Nephron progenitor cell (in vitro differentiated cells): ENCODE measurements at regions not wholly inside any gene's neighbourhood (a gene's known extent, or its start where the extent isn't known, plus 50 kb on each side); places are given as distances from the start of the nearest gene placed in this dataset.

Source experiments
- DNase-seq: peaks from one replicate; pipeline ENCODE4 v3.0.0; 2021
- H3K27ac Mint-ChIP-seq: 2 replicates; pipeline ENCODE4 v1.8.0; 2021; ENCODE audit warnings: mild to moderate bottlenecking, moderate library complexity, mixed read lengths
- H3K27me3 Mint-ChIP-seq: 2 replicates; pipeline ENCODE4 v1.8.0; 2021; ENCODE audit warnings: mild to moderate bottlenecking, low read depth, mixed read lengths; ENCODE audit not compliant: poor library complexity
- H3K36me3 Mint-ChIP-seq: 2 replicates; pipeline ENCODE4 v1.8.0; 2021; ENCODE audit warnings: low read depth, mixed read lengths
- H3K4me1 Mint-ChIP-seq: 2 replicates; pipeline ENCODE4 v1.8.0; 2021; ENCODE audit warnings: mixed read lengths
- H3K4me3 Mint-ChIP-seq: 2 replicates; pipeline ENCODE4 v1.8.0; 2021; ENCODE audit warnings: mild to moderate bottlenecking, moderate library complexity, mixed read lengths
- H3K9me3 Mint-ChIP-seq: 2 replicates; pipeline ENCODE4 v1.8.0; 2021; ENCODE audit warnings: mild to moderate bottlenecking, moderate library complexity, mixed read lengths
- CTCF ChIP-seq: fragments of 200-600 bp; sonication (generic); IDR thresholded peaks from 2 replicates; pipeline ENCODE4 v1.5.0; 2021; ENCODE audit warnings: antibody characterized with exemption

- no peak for TF ChIP-seq CTCF
- peaks cover 18% of the 10 kb centered on the region for H3K9me3 Mint-ChIP-seq
- DNase-seq, result no peak
- H3K4me1 Mint-ChIP-seq, result peaks cover 3% of the 10 kb centered on the region
- H3K27me3 Mint-ChIP-seq, result peaks cover 11% of the 10 kb centered on the region
- H3K4me3 Mint-ChIP-seq, result no peak overlapping the region
- no peak overlapping the region for H3K27ac Mint-ChIP-seq
- H3K36me3 Mint-ChIP-seq, result no peaks in the 10 kb centered on the region
Observed at GRCh38 chr2:12052796-12053195, 306.4 kb downstream of the LPIN1 start.

GRCh38 chr2:12054956-12055618 lies 308.7 kb downstream of the LPIN1 start:
- no peak overlapping the region for H3K4me3 Mint-ChIP-seq

GRCh38 chr2:12057436-12058166 lies 311.2 kb downstream of the LPIN1 start:
- DNase-seq, result no peak
- H3K27ac Mint-ChIP-seq, result no peak overlapping the region
- no peak overlapping the region for H3K4me3 Mint-ChIP-seq
- peaks cover 15% of the 10 kb centered on the region for H3K27me3 Mint-ChIP-seq
- peaks cover 33% of the 10 kb centered on the region for H3K4me1 Mint-ChIP-seq
- H3K36me3 Mint-ChIP-seq, result no peaks in the 10 kb centered on the region
- no peak for TF ChIP-seq CTCF
- H3K9me3 Mint-ChIP-seq, result peaks cover 17% of the 10 kb centered on the region

More at GRCh38 chr2:12054956-12055618, 308.7 kb downstream of the LPIN1 start:
- Mint-ChIP-seq H3K27ac (no peak overlapping the region), H3K9me3 (peaks cover 18% of the 10 kb centered on the region), H3K4me1 (peaks cover 14% of the 10 kb centered on the region), H3K27me3 (peaks cover 11% of the 10 kb centered on the region), H3K36me3 (no peaks in the 10 kb centered on the region)
- DNase-seq, result no peak
- no peak for TF ChIP-seq CTCF

- H3K27ac Mint-ChIP-seq, result no peak overlapping the region
- no peak for DNase-seq
Observed at GRCh38 chr2:12059616-12060441, 313.4 kb downstream of the LPIN1 start.

DNA sequence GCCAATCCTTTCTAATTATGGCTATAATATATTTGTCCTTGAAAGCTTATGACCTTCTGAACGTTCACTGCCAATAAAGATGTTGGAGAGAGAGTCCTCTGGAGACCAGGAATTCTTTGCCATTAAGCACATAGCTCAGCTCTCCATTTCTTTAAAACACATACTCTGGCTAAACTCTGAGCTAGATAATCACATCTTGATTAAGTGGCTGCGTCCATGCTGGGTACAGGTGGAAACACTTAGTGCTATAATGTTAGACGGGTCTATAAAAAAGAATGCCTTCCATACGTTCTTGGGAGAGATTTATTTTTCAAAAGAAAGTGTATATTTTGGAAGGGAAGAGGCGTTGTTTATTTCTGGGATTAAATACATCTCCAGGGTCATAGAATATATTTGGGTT lies 314.5 kb downstream of the LPIN1 start:
- Mint-ChIP-seq H3K4me3 (no peak overlapping the region), H3K9me3 (peaks cover 3% of the 10 kb centered on the region), H3K36me3 (no peaks in the 10 kb centered on the region), H3K27ac (no peak overlapping the region), H3K27me3 (peaks cover 16% of the 10 kb centered on the region), H3K4me1 (peaks cover 33% of the 10 kb centered on the region)
- no peak for TF ChIP-seq CTCF
- no peak for DNase-seq

More at GRCh38 chr2:12059616-12060441, 313.4 kb downstream of the LPIN1 start:
- Mint-ChIP-seq H3K4me3 (peak overlapping the region; percentile 14), H3K36me3 (no peaks in the 10 kb centered on the region), H3K9me3 (peaks cover 3% of the 10 kb centered on the region), H3K27me3 (peaks cover 16% of the 10 kb centered on the region), H3K4me1 (peaks cover 33% of the 10 kb centered on the region)
- TF ChIP-seq CTCF, result no peak
